SH-SY5Y (cell line): ENCODE measurements at regions not wholly inside any gene's neighbourhood (a gene's known extent, or its start where the extent isn't known, plus 50 kb on each side); places are given as distances from the start of the nearest gene placed in this dataset.

Source experiments
- GATA2 ChIP-seq: IDR thresholded peaks from 2 replicates; pipeline ENCODE4 v1.6.1; 2011; ENCODE audit warnings: mild to moderate bottlenecking, low read depth, low read length
- GATA3 ChIP-seq: IDR thresholded peaks from 2 replicates; pipeline ENCODE4 v1.6.1; 2011; ENCODE audit warnings: low read depth, mild to moderate bottlenecking, low read length, moderate library complexity

DNA sequence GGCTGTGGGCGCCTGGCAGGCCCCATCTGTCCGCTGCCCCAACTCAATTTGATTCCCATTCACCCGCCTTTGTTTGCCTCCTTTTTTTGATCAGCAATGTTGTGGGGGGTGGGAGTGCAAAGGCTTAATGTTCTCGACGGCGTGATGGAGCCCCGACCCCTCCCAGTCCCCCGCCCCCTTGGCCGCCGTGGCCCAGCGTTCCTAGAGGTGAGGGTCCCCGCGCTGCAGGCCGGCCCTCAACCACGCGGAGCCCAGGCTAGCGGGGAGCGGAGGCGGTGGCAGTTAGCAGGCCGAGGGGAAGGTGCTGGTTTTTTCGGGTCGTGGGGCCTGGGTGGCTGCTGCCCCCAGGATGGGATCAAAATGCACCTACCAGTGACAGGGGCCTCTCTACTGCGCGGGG is 274.7 kb upstream of the SKOR2 start:
- no peak for TF ChIP-seq GATA2
- TF ChIP-seq GATA3, result no peak

DNA sequence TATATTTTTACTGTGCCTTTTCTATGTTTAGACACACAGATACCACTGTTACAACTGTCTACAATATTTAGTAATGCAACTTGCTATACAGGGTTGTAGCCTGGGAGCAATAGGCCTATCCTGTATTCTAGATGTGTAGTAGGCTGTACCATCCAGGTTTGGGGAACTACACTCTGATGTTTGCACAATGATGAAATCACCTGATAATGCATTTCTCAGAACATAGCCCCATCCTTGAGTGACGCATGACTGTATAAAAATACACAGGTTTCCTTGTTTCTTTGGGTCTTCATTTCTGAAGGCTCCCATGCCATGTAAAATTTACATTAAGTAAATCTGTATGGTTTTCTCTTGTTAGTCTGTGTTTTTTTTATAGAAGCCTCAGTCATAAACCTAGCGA is 270.9 kb upstream of the SKOR2 start:
- TF ChIP-seq GATA2 (no peak), GATA3 (no peak)

DNA sequence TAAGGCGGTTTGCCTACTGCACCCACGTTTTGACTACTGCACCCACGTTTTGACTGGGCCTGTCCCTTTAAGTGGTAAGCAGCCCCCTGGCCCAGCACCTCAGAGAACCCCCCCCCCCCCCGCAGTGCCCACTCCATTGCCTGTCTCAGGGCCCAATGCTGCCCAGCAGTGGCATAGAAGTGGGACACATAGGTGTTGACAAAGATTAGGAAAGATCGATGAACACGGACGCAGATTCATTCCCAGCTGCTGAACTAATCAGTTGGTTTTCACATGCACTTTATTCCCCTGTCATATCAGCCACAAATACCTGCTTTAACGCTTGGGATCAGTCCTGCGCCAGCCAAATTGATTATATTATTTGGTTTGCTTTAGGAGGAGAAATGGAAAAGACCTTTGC is 268.8 kb upstream of the SKOR2 start:
- TF ChIP-seq GATA2, result no peak
- no peak for TF ChIP-seq GATA3

DNA sequence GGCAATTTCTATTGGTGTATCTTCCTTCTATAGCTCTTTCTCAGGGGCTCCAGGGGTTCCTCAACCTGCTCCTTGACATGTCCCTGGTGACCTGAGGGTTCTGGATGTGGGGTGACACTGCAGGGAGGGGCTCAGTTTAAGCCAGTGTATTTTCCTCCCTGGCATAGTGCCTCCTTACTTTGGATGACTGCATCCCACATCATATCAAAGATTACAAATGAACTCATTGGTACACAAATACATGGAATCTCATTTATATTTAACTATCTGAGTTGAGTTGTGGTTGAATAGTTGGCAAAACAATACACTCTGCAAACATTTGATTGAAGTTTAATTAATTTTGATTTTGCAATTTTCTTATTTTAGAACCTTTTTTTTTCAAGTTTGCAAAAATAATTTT is 268.2 kb upstream of the SKOR2 start:
- TF ChIP-seq GATA2 (no peak), GATA3 (no peak)

DNA sequence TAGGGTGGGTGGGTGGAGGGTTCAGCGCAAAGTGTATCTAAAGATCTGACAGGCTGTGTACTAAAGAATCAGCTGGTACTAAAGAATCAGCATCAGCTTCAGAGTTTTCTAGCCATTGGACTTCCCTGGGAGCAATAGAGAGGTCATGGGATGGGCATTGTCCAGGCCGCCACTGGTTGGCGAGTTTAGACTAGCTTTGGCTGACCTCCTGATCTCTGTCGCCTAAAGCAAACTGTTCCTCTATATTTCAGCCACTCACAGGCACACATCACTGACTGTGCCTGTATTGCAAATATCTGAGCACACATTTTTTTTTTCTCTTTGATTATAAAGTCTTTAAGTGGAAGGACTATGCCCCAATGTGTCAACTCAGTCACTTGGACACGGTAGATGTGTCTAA is 267.8 kb upstream of the SKOR2 start:
- TF ChIP-seq GATA3 (no peak), GATA2 (no peak)

DNA sequence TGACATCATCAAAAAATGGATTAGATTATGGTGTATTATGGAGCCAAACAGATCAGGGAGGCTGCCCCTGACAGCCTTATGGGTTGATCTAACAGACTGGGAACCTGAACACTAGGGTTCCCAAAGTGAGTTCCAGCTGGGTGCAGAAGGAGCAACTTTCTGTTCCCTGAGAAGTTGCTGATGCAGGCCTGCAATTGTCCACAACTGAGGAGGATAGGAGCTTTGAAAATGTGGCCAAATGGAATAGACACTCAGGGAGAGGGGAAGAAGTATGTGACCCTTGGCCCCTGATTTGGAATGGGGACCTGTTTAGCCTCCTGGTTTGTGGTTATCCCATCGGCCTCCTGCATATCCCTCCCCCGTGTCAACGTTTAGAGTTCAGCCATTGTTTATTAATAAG is 262.2 kb upstream of the SKOR2 start:
- TF ChIP-seq GATA2 (no peak), GATA3 (no peak)

DNA sequence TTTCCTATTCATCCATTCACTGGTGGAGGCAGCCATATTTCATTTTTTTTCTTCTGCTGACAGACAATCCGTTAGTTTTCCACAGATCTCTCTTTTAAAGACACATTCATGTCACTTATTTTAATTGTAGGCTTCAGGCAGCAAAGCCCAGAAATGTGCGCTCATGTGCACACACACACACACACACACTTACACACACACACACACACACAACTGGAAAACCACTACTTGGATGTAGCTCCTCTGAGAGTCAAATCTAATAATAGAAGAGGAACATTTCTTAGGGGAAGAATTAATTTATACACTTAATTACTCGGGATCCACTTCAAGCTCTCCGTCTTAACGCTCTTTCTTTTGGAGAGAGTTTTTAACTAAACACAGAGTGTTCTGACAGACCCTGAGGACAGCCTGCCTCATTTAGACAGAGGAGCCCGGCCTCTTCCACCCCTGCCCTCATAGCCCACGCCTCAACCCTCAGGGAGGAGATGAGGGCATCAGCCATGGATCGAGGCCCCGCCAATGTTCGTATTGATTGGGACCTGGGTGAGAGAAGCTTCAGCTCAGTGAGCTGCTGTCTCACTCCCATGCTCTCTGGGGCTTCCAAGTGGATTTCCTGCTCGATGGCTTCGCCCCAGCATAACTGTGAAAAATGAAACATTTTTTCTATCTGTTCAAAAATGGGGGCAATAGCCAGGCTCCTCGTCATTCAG is 261.4 kb upstream of the SKOR2 start:
- TF ChIP-seq GATA3 (no peak), GATA2 (no peak)

DNA sequence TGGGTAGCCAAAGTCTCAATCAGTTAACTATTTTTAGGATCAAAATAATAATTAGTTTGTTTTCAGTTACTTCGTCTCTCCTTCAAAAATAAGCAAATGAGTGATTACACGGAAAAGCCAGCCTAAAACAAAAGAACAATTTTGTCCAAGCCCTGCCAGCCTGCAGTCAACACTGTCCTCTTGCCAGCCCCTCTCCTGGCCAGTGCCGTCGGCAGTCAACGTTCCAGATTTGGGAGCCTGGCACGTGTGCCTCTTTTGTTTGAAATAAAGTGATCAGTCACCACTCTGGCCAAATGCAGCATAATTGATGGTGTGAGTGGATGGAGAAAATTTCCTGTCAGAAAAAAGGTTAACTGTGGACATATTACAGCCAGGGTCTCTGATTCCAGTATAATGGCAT is 260.6 kb upstream of the SKOR2 start:
- TF ChIP-seq GATA3 (no peak), GATA2 (no peak)

DNA sequence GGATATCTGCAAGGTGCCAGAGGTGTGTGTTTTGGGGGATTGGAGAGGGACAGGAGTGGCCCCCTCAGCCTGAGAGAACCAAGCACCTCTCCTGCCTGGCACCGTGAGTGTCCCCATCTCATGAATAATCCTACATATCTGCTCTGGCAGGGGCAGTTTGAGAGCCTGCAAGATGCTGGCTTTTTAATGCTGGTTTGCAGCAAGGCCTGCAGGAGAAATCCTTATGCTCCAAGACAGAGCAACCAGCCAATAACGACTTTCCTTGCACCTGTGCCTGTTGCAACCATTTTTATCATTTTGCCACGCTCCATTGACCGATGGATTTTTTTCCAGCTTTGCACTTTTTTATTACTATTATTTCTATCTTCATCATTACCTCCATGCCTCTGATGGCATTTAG is 259.4 kb upstream of the SKOR2 start:
- TF ChIP-seq GATA2 (no peak), GATA3 (no peak)

DNA sequence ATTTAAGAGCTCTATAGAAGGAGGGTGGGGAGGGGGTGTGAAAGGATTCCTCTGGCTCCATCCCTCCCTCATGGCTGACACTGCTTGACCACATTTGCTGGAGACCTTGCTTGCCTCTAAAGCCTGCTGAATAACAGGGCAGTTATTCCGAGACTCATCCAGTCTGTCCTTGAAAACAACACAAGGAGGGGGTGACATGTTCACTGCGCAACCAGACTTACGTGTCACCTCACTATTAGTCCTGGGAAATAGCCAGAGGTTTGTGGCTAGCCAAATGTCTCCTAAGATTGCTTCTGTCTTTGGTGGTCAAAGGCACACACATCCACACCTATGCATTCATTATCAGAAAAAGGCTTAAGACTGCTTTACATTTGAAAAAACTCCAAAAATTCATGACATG is 256.2 kb upstream of the SKOR2 start:
- TF ChIP-seq GATA2 (no peak), GATA3 (no peak)

DNA sequence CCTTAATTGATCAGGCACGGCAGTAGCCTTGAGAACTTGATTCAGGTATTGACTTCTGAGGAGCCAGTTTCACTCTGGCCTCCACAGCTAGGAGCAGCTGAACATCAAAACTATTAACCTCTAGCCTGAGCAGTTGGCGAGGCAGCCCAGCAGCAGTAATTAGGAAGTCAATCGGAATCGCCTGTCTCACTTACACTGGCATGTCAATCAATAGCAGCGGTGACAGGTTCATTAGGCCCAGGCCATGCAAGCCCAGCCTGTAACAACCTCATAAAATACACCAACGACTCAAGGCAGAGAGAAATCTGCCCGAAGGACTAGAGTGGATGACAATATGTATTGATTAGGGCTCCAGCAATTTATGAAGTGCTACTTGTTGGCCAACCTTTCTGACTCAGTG is 255.4 kb upstream of the SKOR2 start:
- TF ChIP-seq GATA3 (no peak), GATA2 (no peak)

DNA sequence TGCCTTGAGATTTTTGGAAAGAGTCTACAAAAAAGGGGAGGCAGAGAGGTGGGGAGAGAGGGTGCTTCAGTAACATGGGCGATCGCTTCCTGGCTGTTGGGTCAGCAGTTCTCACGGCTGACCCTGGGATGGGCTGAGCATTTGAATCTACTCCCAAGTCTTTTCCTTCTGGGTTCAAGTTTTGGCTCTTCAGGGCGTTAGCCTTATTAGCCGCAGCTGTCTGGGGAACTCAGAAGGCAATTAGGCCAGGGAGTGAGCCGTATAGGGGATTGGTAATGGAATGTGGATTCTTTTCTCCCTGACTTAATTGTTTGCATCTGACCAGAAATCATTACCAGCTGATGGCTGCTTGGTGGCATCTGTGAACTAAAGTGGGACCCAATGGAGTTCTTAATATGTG is 250.5 kb upstream of the SKOR2 start:
- TF ChIP-seq GATA2 (no peak), GATA3 (no peak)

DNA sequence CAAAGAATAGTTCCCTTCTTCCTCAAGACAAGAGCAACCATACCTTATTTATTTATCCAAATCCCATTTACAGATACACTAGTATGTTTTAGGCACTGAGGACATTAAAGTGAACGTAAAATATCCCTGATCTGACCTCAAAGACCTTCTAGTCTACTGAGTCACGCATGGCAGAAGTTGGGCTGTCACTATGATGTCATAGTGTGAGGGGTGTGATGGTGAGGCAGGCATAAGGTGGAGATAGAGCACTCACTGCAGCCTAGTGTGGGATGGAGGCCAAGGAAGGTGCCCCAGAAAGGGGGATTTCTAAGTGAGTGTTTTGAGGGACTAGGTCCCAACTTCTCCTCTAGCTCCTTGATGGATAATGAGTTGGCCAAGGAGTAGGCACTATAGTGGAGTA is 249.5 kb upstream of the SKOR2 start:
- no peak for TF ChIP-seq GATA2

DNA sequence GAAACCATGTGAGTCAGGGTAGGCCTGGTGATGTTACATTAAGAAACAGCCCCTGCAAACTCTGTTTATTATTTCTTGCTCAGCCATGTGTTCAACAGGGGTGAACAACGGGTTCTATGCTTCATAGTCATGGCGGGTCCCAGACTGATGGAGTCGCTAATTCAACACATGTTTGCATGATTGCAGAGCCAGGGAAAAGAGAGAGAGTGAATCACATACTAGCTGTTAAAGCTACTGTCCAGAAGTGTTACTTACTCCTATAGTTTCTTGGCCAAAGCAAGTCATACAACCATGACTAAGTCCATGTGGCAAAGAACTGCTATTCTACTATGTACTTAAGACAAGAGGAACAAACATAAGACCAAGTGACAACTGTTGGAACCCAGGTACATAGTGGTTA is 241.2 kb upstream of the SKOR2 start:
- no peak for TF ChIP-seq GATA2
- TF ChIP-seq GATA3, result no peak

DNA sequence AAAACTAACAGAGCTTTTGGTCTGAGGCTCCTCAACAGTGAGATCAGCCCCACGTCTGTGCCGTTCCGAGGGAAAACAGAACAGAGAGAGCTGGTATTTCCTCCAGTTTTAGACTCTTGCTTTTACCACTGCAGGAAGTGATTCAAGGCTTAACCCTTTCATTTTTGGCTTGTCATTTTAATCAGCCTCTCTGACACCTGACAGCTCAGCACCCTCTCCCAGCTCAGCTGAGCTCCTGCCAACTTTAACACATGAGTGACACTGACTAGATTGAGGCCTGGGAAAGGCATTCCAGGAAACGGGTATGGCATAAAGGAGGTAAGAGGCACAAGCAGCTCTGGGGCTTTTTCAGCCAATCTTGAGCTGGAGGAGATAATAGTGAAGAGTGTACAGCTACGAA is 239.4 kb upstream of the SKOR2 start:
- TF ChIP-seq GATA2 (no peak), GATA3 (no peak)

DNA sequence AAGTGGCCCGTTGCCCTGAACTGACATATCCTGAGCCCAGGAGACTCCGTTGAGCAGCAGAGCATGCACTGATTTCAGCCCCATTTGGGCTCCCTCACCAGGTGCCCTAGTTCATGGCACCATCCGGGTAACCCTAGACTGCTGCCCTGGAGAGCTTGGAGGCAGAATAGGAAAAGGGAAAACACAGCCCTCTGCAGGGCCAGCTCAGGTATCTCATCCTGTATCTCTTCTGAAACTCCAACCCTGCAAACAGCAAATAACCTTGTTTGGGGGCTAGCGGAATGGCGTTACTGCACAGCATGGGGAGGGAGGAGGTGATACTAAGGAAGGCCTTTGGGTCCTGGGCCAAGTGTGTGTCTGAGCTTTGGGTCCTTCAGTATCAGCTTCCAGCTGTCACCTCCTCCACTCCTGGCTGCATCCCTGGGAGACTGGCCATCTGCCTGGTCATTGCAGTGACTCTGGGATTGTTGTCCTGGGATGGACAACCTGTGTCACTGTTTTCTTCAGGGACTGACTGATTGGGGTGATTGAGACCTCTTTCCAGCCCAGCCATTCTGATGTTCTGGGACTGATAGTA is 233.8 kb upstream of the SKOR2 start:
- TF ChIP-seq GATA3, result no peak
- no peak for TF ChIP-seq GATA2
